Sigmoid colon (tissue), 4 donors: ENCODE measurements at regions not wholly inside any gene's neighbourhood (a gene's known extent, or its start where the extent isn't known, plus 50 kb on each side); places are given as distances from the start of the nearest gene placed in this dataset.
"Not testable (repeated sequence)": the region's sequence is repeated elsewhere in the genome, so short reads cannot be mapped to it uniquely, and the experiment has no call there.

Experiments
- CTCF ChIP-seq, 4 experiments: fragments of 450-650 bp in 3 of 4; fragments of 200-600 bp in 1 of 4; IDR thresholded peaks; one replicate each; pipeline ENCODE4 v1.5.1; 2016 to 2019; ENCODE audit warnings: antibody characterized with exemption in 4 of 4, mild to moderate bottlenecking in 3 of 4, moderate library complexity in 2 of 4
- POLR2AphosphoS5 ChIP-seq, 4 donors: sonication (generic); formaldehyde crosslinking; IDR thresholded peaks; one replicate each; pipeline ENCODE4 v1.6.1; 2017; ENCODE audit warnings: antibody characterized with exemption in 4 of 4

DNA sequence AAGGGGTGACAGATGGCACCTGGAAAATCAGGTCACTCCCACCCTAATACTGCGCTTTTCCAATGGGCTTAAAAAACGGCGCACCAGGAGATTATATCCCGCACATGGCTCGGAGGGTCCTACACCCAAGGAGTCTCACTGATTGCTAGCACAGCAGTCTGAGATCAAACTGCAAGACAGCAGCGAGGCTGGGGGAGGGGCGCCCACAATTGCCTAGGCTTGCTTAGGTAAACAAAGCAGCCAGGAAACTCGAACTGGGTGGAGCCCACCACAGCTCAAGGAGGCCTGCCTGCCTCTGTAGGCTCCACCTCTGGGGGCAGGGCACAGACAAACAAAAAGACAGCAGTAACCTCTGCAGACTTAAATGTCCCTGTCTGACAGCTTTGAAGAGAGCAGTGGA is 205.7 kb upstream of the HTR1E start:
- TF ChIP-seq CTCF, POLR2AphosphoS5 (IDR thresholded peaks at IDR 0.05): not testable (repeated sequence)
